Spleen (tissue), 3 donors: ENCODE measurements at regions not wholly inside any gene's neighbourhood (a gene's known extent, or its start where the extent isn't known, plus 50 kb on each side); places are given as distances from the start of the nearest gene placed in this dataset.

ENCODE experiments used
- POLR2A ChIP-seq, 3 donors: fragments of 450-650 bp; IDR thresholded peaks; one replicate each; pipeline ENCODE4 v1.5.1; 2017; ENCODE audit warnings: antibody characterized with exemption in 3 of 3, mild to moderate bottlenecking in 1 of 3
- POLR2AphosphoS5 ChIP-seq, 3 donors: sonication (generic); formaldehyde crosslinking; IDR thresholded peaks; one replicate each; pipeline ENCODE4 v1.5.1; 2017; ENCODE audit warnings: antibody characterized with exemption in 3 of 3

- TF ChIP-seq POLR2AphosphoS5 (IDR thresholded peaks at IDR 0.05), result no peak
- TF ChIP-seq POLR2A (IDR thresholded peaks at IDR 0.05), result no peak
Measured at GRCh38 chr13:99653526-99653925, 152.3 kb downstream of the TM9SF2 start.
